NCI-H510A (cell line): ENCODE measurements at regions not wholly inside any gene's neighbourhood (a gene's known extent, or its start where the extent isn't known, plus 50 kb on each side); places are given as distances from the start of the nearest gene placed in this dataset.
"Not testable (repeated sequence)": the region's sequence is repeated elsewhere in the genome, so short reads cannot be mapped to it uniquely, and the experiment has no call there.

Experiments
- DNase-seq: peaks from one replicate; lab custom pipeline; 2025; lab: John Stamatoyannopoulos, UW

DNA sequence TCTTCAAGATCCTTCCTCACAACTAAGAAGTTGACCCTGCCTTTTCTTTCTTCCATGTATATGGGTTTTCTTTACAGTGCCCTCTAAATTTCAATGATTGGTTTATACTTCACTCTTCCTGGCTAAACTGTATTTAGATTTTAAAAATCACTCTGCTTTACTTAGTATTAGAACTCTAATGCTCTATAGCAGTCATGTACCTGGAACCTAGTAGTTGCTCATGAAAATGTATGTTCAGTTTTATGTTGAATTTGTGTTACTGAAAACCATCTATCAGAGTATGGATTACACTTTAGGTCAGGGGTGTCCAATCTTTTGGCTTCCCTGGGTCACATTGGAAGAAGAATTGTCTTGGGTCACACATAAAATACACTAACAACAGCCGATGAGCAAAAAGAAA lies 1024.3 kb downstream of the NR2F1-AS1 start:
- DNase-seq: no peak

- DNase-seq: no peak
These were observed 1026.5 kb downstream of the NR2F1-AS1 start for GRCh38 chr5:92554447-92555085.

DNA sequence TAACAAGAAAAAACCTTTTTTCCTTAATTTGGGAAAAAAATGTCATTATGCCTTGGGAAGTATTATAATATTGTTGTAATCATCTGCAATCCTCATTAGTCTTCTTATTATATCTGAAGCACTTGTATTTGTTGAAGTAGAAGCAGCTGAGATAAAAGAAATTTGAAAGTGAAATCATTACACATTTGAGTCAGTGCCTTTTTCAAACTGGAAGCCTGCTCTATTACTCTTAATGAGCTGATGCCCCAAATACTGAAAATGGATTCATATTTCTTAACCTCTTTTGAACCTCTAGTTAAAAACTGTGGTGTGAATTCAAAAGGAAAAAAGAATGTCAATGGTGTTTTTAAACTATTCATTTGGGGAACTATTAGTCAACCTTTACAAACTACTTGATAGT lies 1027.7 kb downstream of the NR2F1-AS1 start:
- DNase-seq: no peak

DNA sequence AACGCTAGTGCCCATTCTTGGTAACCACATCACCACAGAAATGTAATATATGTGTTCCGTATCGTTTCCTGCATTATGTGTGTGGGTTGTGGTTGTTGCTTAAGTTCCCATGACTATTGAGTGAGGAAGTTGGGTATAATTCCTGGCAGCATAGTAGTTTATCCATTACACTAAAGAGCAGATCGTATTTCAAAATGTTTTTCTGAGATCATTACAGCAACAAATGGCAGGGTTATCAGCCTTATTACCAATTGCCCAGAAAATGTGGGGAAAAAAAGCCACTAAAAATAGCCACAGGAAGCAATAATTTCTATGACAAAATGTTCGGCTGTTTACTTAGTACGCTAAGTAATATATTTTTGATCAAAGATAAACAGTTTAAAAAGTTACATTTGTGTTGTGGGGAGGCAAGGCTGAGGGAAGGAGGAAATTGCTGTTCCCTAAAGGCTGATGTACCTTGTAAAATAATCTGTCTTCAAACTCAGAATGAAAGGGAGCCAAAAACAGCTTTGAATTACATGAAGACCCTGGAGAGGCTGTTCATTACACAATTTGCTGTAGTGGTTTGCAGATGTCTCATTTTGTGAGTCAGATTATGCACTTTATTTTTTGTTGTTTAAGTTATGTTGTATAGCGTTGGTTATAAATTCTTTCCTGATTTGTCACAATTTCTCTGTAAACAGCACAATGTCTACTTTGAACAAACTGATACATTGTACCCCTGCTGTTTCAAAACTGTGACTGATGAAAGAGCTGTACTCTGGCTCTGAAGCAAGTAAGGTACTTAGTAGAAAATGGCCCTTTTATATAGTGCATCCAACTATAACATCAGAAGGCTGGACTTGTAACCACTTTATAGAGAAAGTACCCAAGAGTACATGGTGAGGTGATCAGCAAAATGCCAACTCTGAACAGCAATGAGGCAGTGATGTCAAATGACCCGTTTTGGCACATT lies 1028.5 kb downstream of the NR2F1-AS1 start:
- DNase-seq: no peak

DNA sequence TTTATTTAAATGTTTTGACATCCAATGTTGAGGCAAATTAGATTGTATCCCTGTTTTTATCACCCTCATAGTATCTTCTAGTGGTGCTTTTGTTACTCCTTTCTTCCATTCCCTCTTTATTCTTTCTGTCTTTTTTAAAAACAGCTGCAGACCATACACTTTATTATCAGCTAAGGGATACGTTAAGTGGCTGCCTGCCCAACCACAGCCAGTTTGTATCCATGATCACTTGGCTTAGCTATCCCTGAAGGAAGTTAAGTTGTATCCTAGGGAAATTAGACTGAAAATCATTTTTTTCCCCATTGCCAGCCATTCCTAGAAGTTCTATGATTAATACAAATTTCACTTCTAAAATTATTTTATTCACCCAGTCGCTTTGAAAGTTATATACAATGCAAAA lies 1032.7 kb downstream of the NR2F1-AS1 start:
- no peak for DNase-seq

DNA sequence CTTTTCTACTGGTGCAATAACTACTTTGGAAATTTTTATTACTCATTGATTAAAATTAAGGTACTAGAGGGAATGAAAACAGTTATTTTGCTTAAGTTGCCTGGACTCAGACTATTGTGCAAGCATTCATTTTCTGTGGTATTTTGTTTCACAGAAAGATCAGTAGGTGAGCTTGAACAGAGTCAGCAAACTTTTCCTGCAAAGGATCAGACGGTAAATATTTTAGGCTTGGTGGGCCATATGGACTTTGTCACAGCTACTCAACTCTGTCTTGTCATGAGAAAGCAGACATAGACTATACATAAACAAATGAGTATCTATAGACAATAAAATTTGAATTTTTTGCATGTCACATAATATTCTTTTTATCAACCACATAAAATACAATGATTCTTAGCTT lies 1036.4 kb downstream of the NR2F1-AS1 start:
- DNase-seq: no peak

- DNase-seq: no peak
These were observed 1037.0 kb downstream of the NR2F1-AS1 start for GRCh38 chr5:92544036-92544435.

DNA sequence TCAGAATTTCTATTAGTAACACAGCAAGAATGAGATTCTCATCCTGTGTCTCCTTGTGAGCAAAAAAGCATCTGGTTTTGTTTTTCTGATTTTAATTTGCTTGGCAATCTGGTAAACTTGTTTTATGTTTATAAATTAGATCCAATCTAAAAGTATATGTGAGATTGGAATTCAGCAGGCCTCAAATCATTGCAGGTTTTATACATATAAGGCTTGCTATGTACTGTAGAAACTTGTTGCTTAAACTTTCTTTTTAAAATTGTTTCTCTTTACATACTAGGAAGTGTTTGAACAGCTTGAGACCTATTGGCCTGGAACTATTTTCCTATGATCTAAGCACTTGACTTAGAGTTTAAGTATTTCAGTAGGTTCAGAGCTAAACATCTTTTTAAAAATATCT lies 1037.8 kb downstream of the NR2F1-AS1 start:
- no peak for DNase-seq

DNA sequence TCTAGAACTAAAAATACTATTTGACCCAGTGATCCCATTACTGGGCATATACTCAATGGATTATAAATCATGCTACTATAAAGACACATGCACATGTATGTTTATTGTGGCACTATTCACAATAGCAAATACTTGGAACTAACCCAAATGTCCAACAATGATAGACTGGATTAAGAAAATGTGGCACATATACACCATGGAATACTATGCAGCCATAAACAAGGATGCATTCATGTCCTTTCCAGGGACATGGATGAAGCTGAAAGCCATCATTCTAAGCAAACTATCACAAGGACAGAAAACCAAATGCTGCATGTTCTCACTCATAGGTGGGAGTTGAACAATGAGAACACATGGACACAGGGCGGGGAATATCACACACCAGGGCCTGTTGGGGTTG lies 1039.0 kb downstream of the NR2F1-AS1 start:
- DNase-seq: not testable (repeated sequence)

DNA sequence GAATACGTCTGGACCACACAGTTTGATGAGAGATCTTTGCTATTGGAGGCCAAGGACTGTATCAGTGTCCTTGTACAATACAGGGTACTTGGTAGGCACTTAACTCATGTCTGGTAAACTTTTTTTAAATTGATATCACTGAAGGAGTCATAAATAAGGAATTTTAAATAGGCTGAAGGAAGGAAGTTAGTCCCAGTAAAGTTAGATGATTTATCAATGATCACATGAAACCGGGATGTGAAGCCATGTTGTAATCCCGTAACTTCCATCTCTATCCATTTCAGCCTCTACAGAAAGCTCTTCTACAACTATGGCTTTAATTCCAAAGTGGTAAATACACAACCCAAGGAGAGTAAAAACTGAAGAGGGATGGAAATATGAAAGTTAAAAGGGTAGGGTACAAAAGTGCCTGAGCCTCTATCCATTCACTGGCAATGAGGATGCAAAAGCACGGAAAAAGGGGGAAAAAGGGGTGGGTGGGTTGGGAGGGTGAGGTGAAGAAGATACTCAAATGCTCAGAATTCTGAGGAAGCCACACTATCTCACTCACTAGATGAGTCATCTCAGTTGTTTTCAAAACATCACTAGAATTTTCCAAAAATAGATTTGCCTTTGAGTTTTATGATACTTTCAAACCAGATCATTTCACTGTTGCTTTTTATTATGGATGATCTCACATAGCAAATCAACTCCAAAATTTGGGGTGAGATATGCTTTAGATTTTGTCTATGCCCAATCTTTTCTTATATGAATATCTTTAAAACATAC lies 1053.5 kb downstream of the NR2F1-AS1 start:
- DNase-seq: no peak

DNA sequence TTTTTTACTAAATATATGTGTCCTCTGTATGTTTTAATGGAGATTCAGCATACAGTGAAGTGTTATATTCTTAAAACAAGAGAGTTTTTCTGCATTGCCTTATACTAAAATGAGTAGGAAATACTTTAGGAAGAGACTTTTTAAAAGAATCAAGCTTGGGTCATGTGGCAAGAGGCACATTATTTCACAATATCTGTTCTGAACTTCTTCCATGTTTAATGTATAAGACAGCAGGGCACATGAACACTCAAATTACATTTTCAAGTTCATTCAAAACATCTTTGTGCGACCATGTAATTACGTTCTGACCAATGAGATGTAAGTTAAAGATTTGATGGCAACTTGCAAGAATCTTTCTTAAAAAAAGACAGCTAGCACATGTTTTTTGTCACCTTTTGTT lies 1055.9 kb downstream of the NR2F1-AS1 start:
- no peak for DNase-seq

GRCh38 chr5:92519811-92520632 lies 1061.0 kb downstream of the NR2F1-AS1 start:
- DNase-seq: no peak

DNA sequence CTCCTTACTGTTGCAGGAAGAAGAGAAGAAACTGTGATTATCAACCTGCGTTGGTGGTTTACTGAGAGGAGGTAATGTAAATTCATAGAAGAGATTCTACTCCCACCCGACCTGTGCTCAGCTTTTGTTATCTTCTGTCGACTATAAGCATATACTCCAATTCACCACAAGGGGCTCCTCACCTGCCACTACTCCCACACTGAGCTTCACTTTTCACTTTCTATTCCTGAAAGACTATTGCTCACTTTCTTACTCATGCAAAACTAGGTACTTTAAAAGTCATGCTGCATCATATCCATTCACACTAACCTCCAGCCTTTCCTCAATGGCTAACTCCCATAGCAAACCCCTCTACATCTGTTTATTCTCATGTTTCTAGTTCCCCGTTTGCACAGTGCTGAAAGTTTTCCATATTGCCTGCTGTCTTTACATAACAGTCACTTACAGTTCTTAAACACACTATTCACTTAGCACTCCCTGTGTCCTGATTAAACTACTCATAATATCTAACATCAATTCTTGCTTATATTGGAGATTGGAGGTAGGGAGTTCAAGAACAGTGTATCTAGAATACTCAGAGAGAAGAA lies 1062.6 kb downstream of the NR2F1-AS1 start:
- no peak for DNase-seq

- DNase-seq: no peak
These were observed 1066.1 kb downstream of the NR2F1-AS1 start for GRCh38 chr5:92514896-92515295.

- no peak for DNase-seq
These were observed 1068.0 kb downstream of the NR2F1-AS1 start for GRCh38 chr5:92513067-92513466.

GRCh38 chr5:92508271-92508670 lies 1072.7 kb downstream of the NR2F1-AS1 start:
- no peak for DNase-seq

- DNase-seq: no peak
These were observed 1075.1 kb downstream of the NR2F1-AS1 start for GRCh38 chr5:92505925-92506324.

GRCh38 chr5:92505145-92505544 lies 1075.9 kb downstream of the NR2F1-AS1 start:
- no peak for DNase-seq

DNA sequence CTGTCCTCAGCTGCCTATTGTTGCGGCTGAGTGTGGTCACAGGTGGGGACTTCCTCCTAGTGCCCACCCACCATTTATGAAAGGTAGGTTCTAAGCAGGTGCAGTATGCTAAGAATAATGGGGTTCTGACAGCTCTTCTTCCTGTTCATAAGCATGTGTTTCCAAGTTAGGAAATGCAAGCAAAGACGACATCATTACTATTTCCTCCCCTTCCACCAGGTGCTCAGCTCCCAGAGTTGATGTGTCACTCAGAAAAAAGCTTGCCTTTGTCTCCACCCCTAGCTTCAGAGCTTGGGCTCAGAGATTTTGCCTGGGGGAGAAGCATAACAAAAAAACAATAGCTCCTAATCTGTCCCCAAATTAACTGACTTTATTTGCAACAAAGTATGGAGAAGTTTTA lies 1076.7 kb downstream of the NR2F1-AS1 start:
- no peak for DNase-seq

GRCh38 chr5:92500752-92501151 lies 1080.3 kb downstream of the NR2F1-AS1 start:
- DNase-seq: no peak

- no peak for DNase-seq
These were observed 1084.5 kb downstream of the NR2F1-AS1 start for GRCh38 chr5:92496545-92496944.
